ENCODE measurements at regions not wholly inside any gene's neighbourhood (a gene's known extent, or its start where the extent isn't known, plus 50 kb on each side); places are given as distances from the start of the nearest gene placed in this dataset.

DNA sequence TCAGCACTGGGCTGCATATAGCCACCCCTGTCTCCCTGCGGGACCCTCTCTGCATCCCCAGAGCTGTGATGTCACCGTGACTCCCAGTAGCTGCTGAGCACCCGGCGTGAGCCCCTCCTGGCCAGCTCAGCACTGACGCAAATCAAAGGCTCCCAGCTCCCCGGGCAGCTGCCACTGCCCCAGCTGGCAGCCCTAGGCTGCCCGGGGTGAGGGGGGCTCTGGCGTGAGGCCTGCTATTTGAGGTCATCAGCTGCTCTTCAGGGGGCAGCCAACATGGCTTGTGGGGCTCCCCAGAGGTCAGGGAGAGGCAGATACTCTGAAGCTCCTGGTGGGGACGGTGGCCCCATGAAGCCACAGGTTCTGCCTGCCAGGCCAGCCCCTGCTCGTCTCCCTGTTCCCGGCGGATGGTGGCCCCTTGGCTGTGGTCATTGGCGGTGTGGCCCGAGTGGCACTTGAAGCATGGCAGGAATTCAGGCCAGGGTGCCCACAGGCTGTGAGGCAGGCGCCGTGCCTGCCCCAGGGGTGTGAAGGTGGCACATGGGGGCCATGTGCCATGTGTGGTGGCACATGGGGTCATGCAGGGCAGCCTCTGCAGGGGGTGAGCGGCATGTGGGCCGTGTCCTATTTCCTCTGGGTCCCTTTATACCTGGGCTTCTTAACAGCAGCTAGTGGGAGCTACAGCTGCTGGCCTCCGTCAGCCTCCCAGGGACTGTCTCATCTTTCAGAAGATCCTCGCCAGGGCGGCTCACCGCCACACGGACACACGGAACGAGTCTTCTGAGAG, 85.4 kb downstream of the SIK1 start:
- Histone ChIP-seq H2BK12ac (ENCODE audit: low read depth, low read length) (no peak overlapping the region), H3K79me2 (ENCODE audit: control insufficient read depth in 1 of 2, insufficient read depth in 2 of 2, low read length in 2 of 2) (no peaks in the 10 kb centered on the region), H2BK15ac (ENCODE audit: low read length) (no peak overlapping the region), H2BK120ac (replicated peaks; ENCODE audit: low read depth, low read length) (no peak overlapping the region), H3K4ac (replicated peaks; ENCODE audit: insufficient read length, low read depth, low read length) (no peak overlapping the region), H3K18ac (ENCODE audit: extremely low read depth, low read length) (no peak overlapping the region), H4K20me1 (replicated peaks in 1 of 2; ENCODE audit: control insufficient read depth in 1 of 2, insufficient read depth in 2 of 2, low read length in 2 of 2) (peaks cover 0 to 5% of the 10 kb centered on the region in 2 experiments), H4K5ac (ENCODE audit: insufficient read length, low read depth, low read length) (no peak overlapping the region), H2BK20ac (ENCODE audit: low read length) (no peak overlapping the region), H3K27ac (ENCODE audit: low read depth, low read length) (no peak overlapping the region), H2AK5ac (ENCODE audit: low read depth, low read length) (no peak overlapping the region), H4K8ac (ENCODE audit: extremely low read depth, insufficient read depth, low read length) (no peak overlapping the region), H3K36me3 (ENCODE audit: control insufficient read depth in 2 of 4, insufficient read depth in 4 of 4, low read length in 3 of 4) (no peaks in the 10 kb centered on the region), H3K23ac (ENCODE audit: insufficient read length) (no peak overlapping the region), H3K56ac (replicated peaks; ENCODE audit: insufficient read length, low read depth, low read length) (no peak overlapping the region), H3K79me1 (ENCODE audit: low read depth, low read length) (no peaks in the 10 kb centered on the region), H2AFZ (ENCODE audit: low read length) (no peak overlapping the region), H3K14ac (ENCODE audit: insufficient read length) (no peak overlapping the region), H3K23me2 (ENCODE audit: low read depth, low read length) (peaks cover 10% of the 10 kb centered on the region; the same call in 1 of the 2 replicates), H3K9ac (replicated peaks in 1 of 4; ENCODE audit: extremely low read depth in 1 of 4, low read depth in 3 of 4, low read length in 3 of 4) (no peak overlapping the region), H3K4me2 (ENCODE audit: insufficient read depth in 1 of 2, low read depth in 2 of 2, low read length in 2 of 2) (no peak overlapping the region), H2BK5ac (ENCODE audit: low read depth, low read length) (no peak overlapping the region), H4K91ac (replicated peaks; ENCODE audit: insufficient read length, low read length) (no peak overlapping the region), H3K4me1 (replicated peaks in 1 of 4; ENCODE audit: control insufficient read depth in 3 of 4, insufficient read depth in 4 of 4, low read length in 3 of 4) (peaks cover 0 to 7% (median 0%) of the 10 kb centered on the region in 4 experiments; a peak in 2 of 7 replicates), H3K4me3 (ENCODE audit: extremely low read depth in 1 of 4, insufficient read depth in 2 of 4, low read depth in 3 of 4, low read length in 4 of 4) (no peak overlapping the region), H3K27me3 (replicated peaks in 1 of 4; ENCODE audit: control insufficient read depth in 3 of 4, extremely low read depth in 1 of 4, insufficient read depth in 3 of 4, low read length in 3 of 4) (no peaks in the 10 kb centered on the region), H3K9me3 (ENCODE audit: insufficient read depth in 2 of 2, low read depth in 1 of 2, low read length in 1 of 2) (no peaks in the 10 kb centered on the region)
- ChIA-PET POLR2A (ENCODE audit: partially characterized antibody) (interaction anchor here (1.0 to 1.1 kb wide), 2 partner anchors 11 to 14 kb away, joined by 3 read pairs; no protein-coding TSS in a partner anchor), CTCF (ENCODE audit: partially characterized antibody) (interaction anchor here (0.9 to 2.1 kb wide), 8 partner anchors 8 to 304 kb away, joined by 3 to 8 read pairs (median 4); no protein-coding TSS in a partner anchor)
- TF ChIP-seq CHD2 (IDR thresholded peaks at IDR 0.05; ENCODE audit: low read length) (no peak), KDM4A (IDR thresholded peaks at IDR 0.05; ENCODE audit: low read depth, low read length, severe bottlenecking) (no peak), TCF12 (IDR thresholded peaks at IDR 0.05; ENCODE audit: low read depth, low read length) (no peak), POLR2AphosphoS5 (IDR thresholded peaks at IDR 0.05; ENCODE audit: low read depth, low read length) (no peak), CEBPB (IDR thresholded peaks at IDR 0.05; ENCODE audit: low read depth, low read length) (no peak)
- TF ChIP-seq, protein P1, sequence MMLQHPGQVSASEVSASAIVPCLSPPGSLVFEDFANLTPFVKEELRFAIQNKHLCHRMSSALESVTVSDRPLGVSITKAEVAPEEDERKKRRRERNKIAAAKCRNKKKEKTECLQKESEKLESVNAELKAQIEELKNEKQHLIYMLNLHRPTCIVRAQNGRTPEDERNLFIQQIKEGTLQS (IDR thresholded peaks at IDR 0.05; ENCODE audit: insufficient read depth, low read depth, low read length) = no peak
- FAIRE-seq (no peak), DNase-seq (ENCODE audit: low read depth in 1 of 2, low spot score in 2 of 2) (no peak)
- 91% methylated on average over 22 of the region's 25 CpGs; no CpG with 5 or more reads in 1 of the 2 experiments for WGBS, 2 experiments (ENCODE audit: extremely low coverage in 1 of 2, insufficient coverage in 1 of 2, insufficient read length in 1 of 2, insufficient replicate concordance in 2 of 2, low coverage in 1 of 2, low lambda C conversion rate in 2 of 2, missing lambda C conversion rate in 1 of 2)

Data from H1 (cell line).